Stimulated activated CD4-positive, alpha-beta T cell treated with anti-CD3 and anti-CD28 coated beads, Interleukin-15, amount 100 ng/mL, for 24 hours (primary cell): ENCODE measurements at regions not wholly inside any gene's neighbourhood (a gene's known extent, or its start where the extent isn't known, plus 50 kb on each side); places are given as distances from the start of the nearest gene placed in this dataset.

Experiments
- DNase-seq: peaks from one replicate; pipeline ENCODE4 v3.0.0-alpha.2; 2020

DNA sequence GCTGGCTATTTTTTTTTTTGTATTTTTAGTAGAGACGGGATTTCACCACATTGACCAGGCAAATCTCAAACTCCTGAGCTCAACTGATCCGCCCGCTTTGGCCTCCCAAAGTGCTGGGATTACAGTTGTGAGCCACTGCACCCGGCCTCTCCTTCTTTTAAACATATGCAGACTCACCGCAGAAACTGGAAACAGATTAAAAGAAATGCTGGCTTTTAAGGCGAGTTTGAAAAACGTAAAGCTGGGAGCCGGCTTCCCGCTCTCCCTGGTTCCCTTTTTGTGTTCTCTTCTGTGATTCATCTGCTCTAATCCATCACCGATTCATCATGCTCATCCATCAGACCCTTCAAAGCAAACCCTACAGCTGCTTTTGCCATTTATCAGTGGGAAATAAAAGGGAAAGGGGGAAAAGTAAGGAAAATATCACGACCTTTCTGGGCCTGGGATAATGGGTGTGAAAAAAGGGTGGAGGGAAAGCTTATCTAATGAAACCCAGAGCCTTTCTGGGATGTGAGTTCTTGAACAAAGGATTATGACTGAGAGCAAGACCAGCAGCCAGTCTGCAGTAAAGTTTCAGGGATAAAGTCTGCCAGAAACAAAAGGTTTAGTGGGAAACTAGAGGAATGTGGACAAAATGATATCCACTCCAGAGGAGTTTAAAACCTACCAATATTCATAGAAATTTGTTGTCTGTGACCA is 92.3 kb upstream of the LRIG1 start:
- DNase-seq, result no peak

DNA sequence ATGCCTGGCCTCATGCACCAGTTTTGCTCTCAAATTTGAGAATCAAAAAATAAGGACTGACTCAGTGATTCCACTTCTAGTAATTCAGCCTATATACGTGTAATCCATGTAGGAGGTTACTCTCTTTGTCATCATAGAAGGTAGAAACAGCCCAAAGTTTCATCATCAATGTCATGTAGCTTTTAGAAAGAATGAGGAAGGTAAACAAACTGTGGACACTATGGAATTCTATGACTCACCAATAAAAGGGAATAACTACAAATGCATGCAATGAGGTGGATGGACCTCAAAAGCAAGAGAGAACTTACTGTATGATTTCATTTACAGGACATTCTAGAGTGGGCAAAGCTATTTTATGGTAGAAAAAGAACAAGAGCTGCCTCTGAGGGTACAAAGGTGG is 93.2 kb upstream of the LRIG1 start:
- no peak for DNase-seq

DNA sequence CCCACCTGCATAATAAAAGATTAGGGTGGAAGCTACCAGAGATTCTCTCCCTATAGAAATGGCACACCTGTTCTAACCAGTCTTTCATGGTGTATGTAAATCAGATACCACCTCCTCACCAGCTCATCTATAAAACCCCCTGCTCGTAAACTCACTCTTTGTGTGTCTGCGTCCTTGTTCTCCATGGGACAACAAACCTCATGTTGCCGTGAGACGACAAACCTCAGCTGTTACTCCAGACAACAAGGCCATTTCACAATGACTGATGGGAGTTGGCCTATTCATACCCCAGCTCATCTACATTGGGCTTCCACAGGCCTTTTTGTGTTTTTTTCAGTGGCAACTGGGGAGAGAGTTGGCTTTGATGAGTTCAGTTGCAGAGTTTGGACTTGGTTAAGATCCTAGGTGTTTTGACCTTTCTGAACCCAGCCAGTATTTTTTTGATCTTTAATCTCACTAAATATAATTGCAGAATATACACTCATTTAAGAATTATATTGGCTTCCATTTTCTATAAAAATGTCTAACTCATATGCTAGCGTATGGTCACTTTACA is 96.6 kb upstream of the LRIG1 start:
- DNase-seq, result no peak

DNA sequence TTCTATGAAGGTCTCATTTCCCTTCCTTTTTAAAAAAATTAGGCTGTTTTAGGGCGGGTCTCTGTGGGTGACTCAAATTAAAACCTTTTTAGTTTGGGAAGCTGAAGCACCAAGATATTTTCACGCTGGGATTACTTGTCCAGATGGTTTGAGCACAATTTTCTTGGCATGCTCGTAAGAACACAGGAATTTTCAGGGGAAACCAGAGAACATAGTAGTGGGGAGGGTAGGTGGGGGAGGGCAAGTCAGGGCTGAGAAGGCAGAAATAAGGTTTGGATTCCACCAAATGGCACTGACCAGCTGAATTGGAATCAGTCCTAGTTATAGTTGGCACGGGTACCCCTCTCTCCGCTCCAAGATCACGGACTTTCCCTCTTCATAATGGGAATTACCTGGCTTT is 97.3 kb upstream of the LRIG1 start:
- no peak for DNase-seq

DNA sequence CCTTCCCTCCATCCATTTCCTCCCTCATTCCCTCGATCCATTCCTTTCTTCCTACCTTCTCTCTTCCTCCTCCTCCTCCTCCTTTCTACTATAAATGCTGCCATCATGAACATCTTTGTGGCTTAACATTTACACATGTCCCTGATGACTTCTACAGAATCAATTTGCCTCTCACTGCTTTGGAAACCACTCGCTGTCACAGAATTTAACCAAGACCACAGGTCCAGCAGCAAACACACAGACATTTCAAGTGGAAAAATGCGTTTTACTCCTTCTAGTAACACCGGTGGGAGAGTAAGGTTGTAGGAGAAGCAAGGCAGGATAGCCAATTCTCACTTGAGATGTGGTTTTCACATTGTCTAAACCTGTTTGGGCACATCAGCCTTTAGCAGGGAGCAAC is 101.4 kb upstream of the LRIG1 start:
- DNase-seq, result no peak

DNA sequence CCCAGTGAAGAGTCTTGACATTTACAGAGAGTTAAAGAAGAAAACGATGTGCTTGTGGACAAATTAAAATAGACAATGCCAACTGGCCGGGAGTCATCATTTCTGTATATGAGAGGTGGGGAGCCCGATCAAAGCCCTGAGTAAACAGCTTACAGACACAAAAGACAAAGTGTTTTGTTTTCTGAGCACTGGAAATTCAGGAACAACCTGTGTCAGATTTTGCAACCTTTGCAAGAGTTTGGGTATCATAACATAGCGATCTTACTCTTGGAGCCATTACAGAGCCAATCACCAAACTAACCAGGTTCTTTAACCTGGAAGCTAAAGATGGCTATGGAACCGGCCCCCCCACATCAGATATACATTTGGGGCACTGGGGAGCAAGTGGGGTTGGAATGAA is 101.9 kb upstream of the LRIG1 start:
- DNase-seq, result no peak

DNA sequence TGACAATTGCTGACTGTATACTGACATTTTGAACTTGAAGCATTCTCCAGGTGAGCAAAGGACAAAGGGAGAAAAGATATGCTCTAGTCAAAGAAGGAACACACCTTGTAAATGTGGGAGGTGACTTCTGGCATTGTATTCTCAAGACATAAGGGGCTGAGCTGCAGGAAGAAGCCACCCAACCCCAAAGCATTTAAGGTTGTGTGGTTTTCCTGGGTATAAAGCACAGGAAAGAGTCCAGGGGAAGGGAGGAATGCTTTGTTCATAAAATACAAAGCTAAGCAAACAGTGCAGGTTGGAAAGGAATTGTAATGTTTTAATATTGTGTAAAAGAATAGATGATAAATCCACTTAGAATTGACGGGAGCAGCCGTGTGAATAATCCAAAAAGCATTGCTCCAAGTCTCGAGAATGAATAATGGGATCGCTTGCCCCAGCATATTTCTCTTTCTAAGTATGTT is 102.4 kb upstream of the LRIG1 start:
- DNase-seq, result no peak

DNA sequence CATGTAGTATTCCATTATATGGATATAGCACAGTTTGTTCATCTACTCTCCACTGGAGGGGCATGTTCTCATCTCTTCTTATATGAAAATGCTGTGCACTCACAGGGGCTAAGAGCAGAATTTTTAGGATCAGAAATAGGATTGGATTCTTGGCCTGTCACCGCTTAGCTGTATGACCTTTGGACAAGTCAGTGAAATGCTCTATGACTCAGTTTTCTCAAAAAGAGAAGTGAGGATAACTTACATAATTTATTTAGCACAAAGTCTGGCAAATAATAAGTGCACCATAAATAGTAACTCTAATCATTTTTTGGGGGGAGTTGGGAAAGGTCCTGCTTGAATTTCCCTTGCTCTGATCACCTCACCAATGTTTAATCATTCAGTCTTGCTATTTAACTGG is 103.7 kb upstream of the LRIG1 start:
- no peak for DNase-seq

DNA sequence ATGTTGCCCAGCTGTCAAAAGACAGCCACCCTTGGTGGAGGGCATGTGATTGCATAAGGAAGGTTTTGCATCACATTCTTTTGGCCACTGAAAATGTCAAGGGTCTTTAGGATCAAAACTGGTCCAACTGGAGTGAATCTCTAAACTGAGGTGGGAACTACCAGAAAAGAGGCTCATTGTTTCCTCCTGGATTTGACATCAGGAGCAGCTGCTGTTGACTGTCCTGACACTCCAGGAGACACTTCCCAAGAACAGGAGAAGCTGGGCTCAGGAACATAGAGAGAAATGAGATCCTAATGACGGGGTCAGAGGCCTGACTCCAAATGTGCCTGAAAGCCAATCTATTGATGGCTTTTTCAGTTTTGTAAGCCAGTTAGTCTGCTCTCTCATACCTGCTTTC is 105.3 kb upstream of the LRIG1 start:
- no peak for DNase-seq

DNA sequence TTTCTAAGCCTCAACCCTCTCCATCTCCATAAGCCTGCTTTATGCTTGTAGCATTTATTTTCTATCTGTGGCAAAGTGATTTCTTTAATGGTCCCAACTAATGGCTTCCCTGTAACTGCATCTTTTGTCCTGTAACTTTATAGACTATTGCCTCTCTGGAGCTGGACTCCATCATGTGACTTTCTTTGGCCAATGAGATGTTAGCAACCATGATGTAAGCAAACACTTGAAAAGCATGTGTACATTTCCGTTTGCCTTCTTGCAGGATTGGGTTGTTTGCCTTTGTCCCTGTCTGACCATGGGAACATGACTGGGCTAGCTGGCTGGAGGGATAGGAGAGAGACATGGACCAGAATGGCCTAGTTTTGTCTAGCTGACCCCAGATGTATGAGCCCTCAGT is 106.0 kb upstream of the LRIG1 start:
- no peak for DNase-seq

DNA sequence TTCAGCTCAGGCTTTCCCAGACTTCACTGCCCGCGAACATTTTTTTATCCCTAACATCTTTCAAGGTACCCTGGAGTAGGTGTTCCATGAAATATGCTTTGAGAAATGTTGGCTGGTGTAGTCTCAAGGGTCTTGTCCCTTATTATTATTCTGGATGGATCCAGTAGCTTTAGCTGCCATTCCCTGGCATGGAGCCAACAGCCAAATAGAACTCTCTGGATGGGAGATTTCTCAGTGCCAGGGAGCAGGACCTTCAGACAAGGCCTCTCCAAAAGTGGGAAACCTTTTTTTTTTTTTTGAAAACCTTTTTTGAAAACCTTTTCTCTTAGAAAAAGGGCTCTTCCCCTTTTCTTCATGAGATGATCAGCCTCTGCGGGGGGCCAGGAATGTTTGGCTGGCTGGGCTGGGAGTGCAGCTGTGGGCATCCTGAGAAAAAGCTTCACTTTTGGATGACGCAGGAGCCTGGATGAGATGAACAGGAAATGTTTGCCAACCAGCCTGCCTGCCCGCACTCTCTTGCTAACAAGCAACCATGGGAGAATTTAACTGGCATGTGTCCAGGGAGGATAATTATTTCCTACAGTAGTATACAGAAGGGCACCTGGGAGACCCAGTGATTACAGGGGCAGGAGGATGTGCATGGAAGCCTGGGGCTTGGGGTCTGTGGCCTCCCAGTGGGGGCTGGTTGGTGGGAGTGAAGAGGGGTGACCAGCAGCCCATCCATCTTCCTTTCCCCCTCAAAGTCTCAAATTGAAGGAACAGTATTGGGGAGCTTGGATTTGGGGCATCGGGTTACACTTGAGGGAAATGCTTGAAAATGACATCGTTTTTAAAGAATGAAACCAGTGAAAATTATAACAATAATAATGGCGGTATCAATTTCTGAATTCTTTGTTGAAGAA is 109.1 kb upstream of the LRIG1 start:
- DNase-seq, result no peak

DNA sequence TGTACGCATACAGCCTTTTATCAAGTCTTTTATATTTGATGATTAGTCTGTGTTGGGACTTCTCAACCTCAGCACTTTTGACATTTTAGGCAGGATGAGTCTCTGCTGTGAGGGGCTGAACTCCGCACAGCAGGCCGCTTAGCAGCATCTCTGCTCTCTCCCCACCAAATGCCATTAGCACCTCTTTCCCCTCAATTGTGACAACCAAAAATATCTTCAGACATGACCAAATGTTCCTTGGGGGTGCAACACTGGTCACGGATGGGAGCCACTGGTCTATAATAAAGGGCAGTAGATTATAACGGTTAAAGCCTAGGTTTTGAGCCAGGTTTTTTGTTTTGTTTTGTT is 109.7 kb upstream of the LRIG1 start:
- no peak for DNase-seq

DNA sequence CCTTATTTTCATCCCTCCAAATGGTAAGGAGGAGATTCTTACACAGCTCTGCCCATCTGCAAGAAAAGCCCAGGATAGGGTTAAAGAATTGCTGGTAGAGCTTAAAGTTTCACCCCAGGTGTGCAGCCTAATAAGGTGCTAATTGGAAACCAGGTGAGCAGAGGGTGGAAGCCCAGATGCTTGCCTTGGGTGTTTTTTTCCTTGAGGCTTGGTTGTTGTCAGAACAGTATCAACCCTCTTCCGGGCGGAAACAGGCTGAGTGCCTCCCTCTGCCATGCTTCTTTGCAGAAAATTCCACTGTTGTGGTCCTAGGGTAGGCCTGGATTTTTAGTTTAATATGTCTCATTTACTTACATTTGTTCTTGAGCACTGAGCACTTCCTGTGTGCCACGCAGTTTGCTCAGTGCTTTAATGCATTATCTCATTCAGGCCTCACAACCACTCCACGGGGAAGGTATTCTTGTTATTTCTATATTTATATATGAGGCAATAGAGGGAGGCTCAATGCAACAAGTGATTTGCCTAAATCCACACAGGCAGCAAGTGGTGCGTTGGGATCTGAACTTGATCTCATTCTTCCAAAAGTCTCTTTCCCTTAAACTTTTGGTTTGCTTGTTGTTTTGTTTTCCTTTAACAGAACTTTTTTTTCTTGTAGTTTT is 115.0 kb upstream of the LRIG1 start:
- DNase-seq, result no peak

DNA sequence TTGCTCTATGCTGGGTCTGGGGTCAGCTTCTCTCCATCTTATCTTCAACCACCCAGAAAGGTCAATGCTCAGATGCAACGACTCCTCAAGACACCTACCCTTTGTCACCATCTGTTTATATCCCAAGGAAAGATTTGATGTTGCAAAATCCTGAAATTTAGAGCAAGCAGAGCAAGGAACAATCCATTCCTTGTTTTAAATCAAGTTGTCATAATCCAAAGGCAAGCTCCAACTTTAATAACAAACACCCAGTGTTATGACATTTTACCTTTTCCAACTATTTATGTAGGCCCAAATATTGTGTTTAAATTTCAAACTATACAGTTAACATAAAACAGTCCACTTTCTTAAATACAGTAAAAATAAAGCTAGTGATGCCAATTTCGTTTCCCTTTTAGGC is 116.5 kb upstream of the LRIG1 start:
- no peak for DNase-seq

DNA sequence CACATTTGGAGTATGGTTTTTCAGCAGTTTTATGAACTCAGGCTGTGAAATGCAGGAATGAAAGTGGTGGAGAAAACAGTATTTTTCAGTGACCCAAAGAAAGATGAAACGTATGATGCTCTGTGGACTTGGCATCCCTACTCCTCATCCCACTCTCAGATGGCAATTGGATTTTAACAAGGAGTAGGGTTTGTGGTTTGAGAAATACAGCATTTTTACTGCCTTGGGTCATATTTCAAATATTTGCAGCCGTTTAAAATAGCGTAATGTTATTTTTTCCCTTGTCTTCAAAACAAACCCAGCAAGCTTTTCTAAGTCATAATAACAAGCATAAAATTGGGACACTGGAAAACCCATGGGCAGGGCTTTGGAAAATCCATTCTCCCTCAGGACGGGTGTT is 117.2 kb upstream of the LRIG1 start:
- no peak for DNase-seq

DNA sequence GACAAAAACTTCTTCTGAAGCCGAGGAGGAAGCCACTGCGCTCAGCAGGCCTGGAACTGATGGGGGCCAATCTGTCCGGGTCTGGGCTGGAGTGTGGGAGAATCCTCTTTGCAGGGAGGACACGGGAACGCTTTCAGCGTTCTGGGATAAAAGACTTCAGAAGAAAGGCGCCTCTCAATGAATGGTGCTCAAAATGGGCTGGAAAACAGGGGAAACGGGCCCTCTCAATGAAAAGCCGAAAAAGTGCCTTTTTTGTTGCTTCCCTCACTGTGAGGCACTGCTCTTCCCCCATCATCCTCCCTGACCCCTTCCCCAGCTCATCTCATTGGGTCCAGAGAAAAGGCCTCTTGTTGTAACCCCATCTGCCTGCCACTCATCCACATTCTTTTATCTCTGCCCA is 119.5 kb upstream of the LRIG1 start:
- DNase-seq, result no peak

DNA sequence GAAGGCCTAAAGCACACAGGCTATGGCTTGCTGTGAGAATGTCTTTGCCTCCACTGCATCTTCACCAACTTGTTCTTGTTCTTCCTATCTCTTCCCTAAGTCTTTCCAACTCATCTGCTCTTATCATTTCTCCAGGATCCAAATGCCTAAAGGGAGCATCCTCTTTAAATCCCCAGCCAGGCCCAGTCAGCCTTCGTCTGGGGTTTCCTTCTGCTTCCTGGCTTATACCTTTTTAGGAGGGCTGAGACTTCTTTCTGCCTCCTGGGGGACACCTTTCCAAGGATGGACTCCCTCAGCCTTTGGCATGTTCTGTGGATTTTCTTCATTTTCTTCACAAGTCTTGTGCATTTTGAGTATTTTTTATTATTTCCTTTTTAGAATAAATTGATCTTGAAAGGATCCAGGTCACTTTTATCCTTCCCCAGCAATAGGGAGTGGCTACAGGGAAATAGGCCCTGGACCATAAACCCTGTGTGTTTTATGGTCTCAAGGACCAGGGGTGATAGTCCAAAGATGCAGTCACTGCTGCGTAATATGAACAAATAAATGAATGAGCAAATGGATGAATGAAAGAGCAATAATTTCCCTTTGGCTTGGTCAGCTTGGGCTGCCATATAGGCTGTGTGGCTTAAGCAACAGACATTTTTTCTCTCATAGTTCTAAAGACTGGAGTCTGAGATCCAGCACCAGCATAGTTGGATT is 122.1 kb upstream of the LRIG1 start:
- DNase-seq, result no peak

DNA sequence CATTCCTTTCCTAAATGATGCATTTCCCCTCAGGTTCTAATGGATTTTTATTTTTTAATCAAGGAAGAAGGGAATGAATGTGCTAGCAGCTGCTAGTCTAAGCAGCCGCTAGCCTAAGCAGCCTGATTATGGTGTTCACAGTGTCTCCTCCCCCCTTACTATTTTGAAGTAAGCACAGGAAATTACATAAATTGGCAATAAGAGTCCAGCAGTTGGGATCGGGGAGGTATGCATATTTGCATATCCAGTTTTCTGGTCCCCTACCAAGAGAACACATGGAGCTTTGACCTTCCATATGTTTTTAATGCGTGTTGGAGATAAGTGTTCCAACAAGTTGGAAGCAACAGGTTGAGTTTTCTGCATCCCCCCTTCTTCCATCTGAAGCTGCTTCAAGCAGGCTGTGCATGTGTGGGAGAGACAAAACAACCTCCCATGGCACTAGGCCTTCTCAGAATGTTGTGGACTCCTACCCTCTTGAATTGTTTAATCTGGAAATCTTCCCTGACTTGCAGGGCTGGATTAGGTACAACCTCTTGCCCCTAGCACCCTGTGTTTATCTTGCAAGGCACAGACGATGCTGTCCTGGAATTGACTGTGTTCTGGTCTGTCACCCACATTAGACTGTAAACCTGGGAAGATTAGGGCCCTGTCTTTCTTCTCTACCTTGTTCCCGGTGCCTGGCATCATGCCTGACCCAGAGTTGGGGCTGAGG is 124.8 kb upstream of the LRIG1 start:
- no peak for DNase-seq

DNA sequence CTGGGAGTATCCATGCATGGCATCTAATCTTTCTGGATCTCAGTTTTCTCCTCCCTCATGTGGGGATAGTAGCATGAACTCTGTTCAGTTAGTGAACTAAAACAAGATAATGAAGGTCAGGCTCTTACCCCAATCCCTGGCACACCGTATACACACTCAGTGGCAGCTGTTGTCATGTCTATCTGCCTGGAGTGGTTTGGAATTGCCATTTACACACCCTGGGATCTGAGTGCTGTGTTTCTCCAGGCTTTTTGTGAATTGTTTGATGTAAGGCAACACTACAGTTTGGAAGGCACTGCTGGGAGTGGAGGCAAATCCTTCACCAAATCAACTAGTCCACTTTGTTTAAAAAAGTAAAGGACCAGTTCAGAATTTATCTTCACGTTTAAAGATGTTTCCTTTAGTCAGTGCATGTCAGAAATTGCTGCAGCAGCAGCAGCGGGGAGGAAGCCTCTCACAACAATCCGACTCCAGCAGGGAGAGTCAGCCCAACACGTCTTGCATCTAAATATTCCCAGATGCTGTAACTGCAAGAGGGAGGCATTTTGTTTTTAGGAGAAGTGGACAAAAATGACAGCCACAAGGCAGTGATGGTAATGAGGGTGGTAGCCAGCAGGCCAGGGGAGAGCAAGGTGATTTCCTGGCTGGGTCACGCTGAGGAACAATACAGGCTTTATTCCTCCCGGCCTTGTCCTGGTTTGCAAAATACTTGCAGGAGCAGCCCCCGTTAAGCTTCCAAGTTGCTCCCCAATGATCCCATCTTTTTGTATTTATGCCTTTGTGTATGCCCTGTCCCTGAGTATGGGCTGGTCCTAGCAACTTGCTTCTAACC is 128.5 kb upstream of the LRIG1 start:
- DNase-seq, result no peak

DNA sequence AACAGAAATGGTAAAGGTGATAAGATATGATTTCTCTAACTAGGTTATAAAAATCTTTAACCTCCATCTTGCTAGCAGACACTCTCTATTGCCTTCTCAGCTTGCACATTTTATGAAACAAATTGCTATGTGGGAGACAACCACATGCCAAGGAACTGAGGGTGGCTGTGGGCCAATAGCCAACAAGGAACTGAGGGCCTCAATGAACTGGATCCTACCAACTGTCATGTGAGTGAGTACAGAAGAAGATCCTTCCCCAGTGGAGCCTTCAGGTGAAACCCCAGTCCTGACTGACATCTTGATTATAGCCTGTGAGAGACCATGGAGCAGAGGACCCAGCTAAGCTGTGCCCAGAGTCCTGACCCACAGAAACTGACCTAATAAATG is 129.2 kb upstream of the LRIG1 start:
- DNase-seq, result no peak
